IPS DF 6.9 (cell line): ENCODE measurements at regions not wholly inside any gene's neighbourhood (a gene's known extent, or its start where the extent isn't known, plus 50 kb on each side); places are given as distances from the start of the nearest gene placed in this dataset.

Experiments
- DNase-seq: peaks from one replicate; pipeline ENCODE4 v3.0.0-alpha.2; 2013; ENCODE audit warnings: low read depth, low spot score
- H3K27ac ChIP-seq: one replicate; pipeline ENCODE4 v1.5.1; 2013; ENCODE audit warnings: low read length, control low read depth
- H3K27me3 ChIP-seq: 2 replicates; pipeline ENCODE4 v1.6.1; 2013; ENCODE audit warnings: mild to moderate bottlenecking, low read length; ENCODE audit not compliant: control insufficient read depth, insufficient read depth
- H3K36me3 ChIP-seq: 2 replicates; pipeline ENCODE4 v1.6.1; 2013; ENCODE audit warnings: low read length; ENCODE audit not compliant: control insufficient read depth, insufficient read depth
- H3K4me1 ChIP-seq: 2 replicates; pipeline ENCODE4 v1.6.1; 2013; ENCODE audit warnings: low read length; ENCODE audit not compliant: control insufficient read depth, insufficient read depth
- H3K4me3 ChIP-seq: 2 replicates; pipeline ENCODE4 v1.5.1; 2013; ENCODE audit warnings: mild to moderate bottlenecking, low read length
- H3K9me3 ChIP-seq: 2 replicates; pipeline ENCODE4 v1.6.1; 2013; ENCODE audit warnings: low read length, inconsistent platforms; ENCODE audit not compliant: control insufficient read depth, insufficient read depth
- WGBS: extraction: QIAGEN DNeasy Blood & Tissue Kit; methylation state at CpG from one replicate; pipeline ENCODE4 v1.1.7; 2013; ENCODE audit warnings: mixed read lengths, missing lambda C conversion rate; ENCODE audit not compliant: insufficient read length, insufficient coverage; 5-methylcytosine and 5-hydroxymethylcytosine counted together

GRCh38 chr2:176643646-176644045, 374.4 kb downstream of the MTX2 start:
- no peaks in the 10 kb centered on the region for H3K9me3 ChIP-seq
- no peak for DNase-seq
- no peaks in the 10 kb centered on the region for H3K36me3 ChIP-seq
- H3K27me3 ChIP-seq = no peaks in the 10 kb centered on the region; the same call in 1 of the 2 replicates
- WGBS = no CpG with 5 or more reads among the region's 8 CpGs
- no peak overlapping the region for H3K27ac ChIP-seq
- H3K4me1 ChIP-seq = peaks cover 3% of the 10 kb centered on the region; the same call in 1 of the 2 replicates
- no peak overlapping the region for H3K4me3 ChIP-seq

DNA sequence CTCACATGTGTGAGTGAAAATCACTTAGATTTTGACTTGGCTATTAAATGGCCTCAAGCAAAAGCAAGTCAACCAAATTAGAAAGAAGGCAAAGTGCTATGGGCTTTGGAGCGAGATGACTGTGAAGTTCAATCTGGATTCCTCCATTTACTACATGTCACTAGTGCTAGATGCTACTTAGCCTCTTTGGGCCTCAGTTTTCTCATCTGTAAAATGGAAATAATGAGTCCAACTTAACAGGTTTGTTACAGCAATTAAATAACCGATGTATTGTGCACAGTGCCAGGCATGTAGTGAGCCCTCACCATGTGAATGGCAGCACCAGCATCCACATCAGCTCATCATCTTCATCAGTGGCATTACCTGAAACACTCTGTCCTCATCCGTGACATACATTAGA, 376.3 kb downstream of the MTX2 start:
- H3K4me1 ChIP-seq = peaks cover 3% of the 10 kb centered on the region; the same call in 1 of the 2 replicates
- WGBS = no CpG with 5 or more reads among the region's 3 CpGs
- no peak overlapping the region for H3K27ac ChIP-seq
- no peaks in the 10 kb centered on the region; the same call in 1 of the 2 replicates for H3K27me3 ChIP-seq
- DNase-seq = no peak
- no peaks in the 10 kb centered on the region for H3K36me3 ChIP-seq
- H3K9me3 ChIP-seq = no peaks in the 10 kb centered on the region
- H3K4me3 ChIP-seq = no peak overlapping the region

- no peak overlapping the region for H3K27ac ChIP-seq
- peaks cover 3% of the 10 kb centered on the region; the same call in 1 of the 2 replicates for H3K4me1 ChIP-seq
- H3K36me3 ChIP-seq = no peaks in the 10 kb centered on the region
- H3K9me3 ChIP-seq = no peaks in the 10 kb centered on the region
- DNase-seq = no peak
- H3K4me3 ChIP-seq = no peak overlapping the region
- H3K27me3 ChIP-seq = no peaks in the 10 kb centered on the region; the same call in 1 of the 2 replicates
- no CpG with 5 or more reads among the region's 5 CpGs for WGBS
These were observed 376.9 kb downstream of the MTX2 start for GRCh38 chr2:176646033-176646615.

- Histone ChIP-seq H3K9me3 (no peaks in the 10 kb centered on the region), H3K4me1 (peaks cover 3% of the 10 kb centered on the region; the same call in 1 of the 2 replicates), H3K4me3 (no peak overlapping the region), H3K36me3 (no peaks in the 10 kb centered on the region), H3K27ac (no peak overlapping the region), H3K27me3 (no peaks in the 10 kb centered on the region; the same call in 1 of the 2 replicates)
- no CpG with 5 or more reads among the region's 11 CpGs for WGBS
- no peak for DNase-seq
These were observed 378.3 kb downstream of the MTX2 start for GRCh38 chr2:176647325-176648165.

DNA sequence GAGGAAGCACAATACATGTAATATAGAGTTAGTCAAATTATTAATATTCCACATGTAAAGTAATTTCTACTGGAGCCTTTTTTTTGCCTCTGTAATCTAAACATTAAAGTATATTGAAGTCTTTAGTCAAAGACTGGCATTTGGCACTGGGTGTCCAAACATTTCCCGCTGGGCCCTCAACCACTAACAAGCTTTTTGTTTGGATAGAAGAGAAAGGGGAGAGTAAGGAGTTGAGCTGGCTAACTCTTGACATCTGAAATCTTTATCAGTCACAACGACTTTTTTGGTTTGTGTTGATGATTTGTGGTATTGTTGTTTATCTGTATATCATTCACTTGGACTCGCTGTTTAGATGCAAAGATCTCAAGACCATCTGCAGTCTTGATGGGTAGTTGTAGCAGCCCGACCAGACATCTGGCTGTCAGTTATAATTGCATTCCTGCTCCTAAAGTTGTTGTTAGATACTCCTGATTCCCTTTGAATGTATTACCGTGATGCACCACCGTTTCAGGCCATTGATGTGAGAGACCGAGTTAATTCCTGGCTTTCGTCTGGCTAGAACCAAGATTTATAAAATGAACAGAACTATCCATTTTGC, 379.6 kb downstream of the MTX2 start:
- WGBS = no CpG with 5 or more reads among the region's 8 CpGs
- Histone ChIP-seq H3K36me3 (no peaks in the 10 kb centered on the region), H3K27me3 (no peaks in the 10 kb centered on the region; the same call in 1 of the 2 replicates), H3K27ac (no peak overlapping the region), H3K9me3 (no peaks in the 10 kb centered on the region), H3K4me3 (no peak overlapping the region), H3K4me1 (peaks cover 2% of the 10 kb centered on the region; the same call in 1 of the 2 replicates)
- no peak for DNase-seq

DNA sequence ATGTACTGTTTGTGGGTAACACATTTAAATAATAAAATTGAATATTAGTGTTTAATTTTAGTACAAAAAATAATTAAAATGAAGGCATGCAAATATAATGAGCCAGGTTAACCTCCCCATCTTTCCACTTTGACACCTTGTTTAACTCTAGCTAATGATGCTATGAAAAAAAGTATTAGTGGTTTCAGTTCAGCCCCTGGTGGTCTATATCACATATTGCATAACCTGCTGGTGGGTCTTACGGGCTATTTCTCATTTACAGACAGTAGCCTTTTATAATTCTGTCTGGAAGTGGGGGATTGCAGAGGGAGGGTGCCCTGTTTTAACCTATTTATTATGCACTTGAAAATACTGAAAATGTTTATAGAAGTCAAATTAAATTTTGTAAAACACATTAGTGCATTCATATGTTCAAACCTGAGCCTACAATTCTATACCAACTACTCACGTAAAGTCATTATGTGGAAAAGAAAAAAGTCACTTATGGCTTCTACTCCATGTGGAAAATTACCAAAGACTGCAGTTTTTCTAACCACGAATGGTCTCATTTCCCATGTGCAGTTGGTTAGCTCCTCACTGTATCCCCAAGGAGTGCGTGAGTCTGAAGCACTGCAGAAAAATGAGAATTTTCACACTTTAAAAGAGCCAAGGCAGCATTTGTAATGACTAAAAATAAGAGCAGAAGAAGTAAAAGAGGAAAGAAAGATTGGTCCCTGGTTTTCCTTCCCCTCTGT, 381.0 kb downstream of the MTX2 start:
- no peak overlapping the region for H3K27ac ChIP-seq
- H3K4me3 ChIP-seq = no peak overlapping the region
- WGBS = no CpG with 5 or more reads among the region's 4 CpGs
- H3K9me3 ChIP-seq = no peaks in the 10 kb centered on the region
- H3K27me3 ChIP-seq = no peaks in the 10 kb centered on the region; the same call in 1 of the 2 replicates
- no peaks in the 10 kb centered on the region for H3K36me3 ChIP-seq
- DNase-seq = no peak
- peaks cover 2% of the 10 kb centered on the region; the same call in 1 of the 2 replicates for H3K4me1 ChIP-seq

- Histone ChIP-seq H3K9me3 (no peaks in the 10 kb centered on the region), H3K36me3 (no peaks in the 10 kb centered on the region), H3K27me3 (no peaks in the 10 kb centered on the region; the same call in 1 of the 2 replicates), H3K4me1 (no peaks in the 10 kb centered on the region), H3K27ac (no peak overlapping the region), H3K4me3 (no peak overlapping the region)
- WGBS = no CpG with 5 or more reads among the region's 13 CpGs
- no peak for DNase-seq
These were observed 381.8 kb downstream of the MTX2 start for GRCh38 chr2:176650838-176651555.

DNA sequence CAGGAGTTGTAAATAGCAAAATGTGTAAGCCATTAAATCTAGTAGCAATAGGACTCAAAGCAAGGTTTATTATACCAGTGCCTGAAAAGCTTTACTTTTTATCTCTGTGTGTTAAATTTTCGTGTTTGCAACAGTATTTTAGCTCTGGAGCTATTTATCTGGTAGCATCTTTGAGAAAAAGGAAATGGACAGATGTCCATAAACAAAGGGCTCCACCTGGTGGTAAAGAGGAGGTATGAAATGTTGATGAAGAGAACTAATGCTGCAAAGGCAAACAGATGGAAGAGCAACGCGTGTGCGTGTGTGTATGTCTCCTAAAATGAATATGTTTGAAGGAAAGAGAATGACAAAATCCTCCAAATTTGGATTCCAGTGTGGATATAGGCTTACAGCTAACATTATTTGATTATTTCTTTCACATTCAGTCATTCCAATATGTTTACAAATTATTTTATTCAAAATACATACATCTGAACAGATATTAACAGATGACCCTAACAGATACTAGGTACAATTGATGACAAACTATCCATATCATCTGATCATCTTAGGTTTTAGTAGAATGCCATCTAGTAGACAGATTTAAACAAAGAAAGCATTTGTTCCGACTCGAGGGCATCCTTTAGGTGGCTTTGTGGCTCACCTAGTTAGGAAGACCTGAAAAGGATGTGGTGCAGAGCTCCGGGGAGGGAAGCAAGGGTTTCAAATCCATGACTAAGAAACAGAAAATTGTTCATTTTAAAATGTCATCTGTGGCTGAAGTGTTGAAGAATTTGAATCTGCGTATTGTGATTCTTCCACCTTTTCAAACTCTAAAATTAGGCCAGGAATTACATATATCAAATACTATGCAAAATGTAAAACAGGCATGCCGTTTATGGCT, 383.3 kb downstream of the MTX2 start:
- WGBS = no CpG with 5 or more reads among the region's 9 CpGs
- no peak for DNase-seq
- H3K4me3 ChIP-seq = no peak overlapping the region
- H3K9me3 ChIP-seq = no peaks in the 10 kb centered on the region
- H3K27ac ChIP-seq = no peak overlapping the region
- no peaks in the 10 kb centered on the region for H3K36me3 ChIP-seq
- H3K27me3 ChIP-seq = no peaks in the 10 kb centered on the region; the same call in 1 of the 2 replicates
- H3K4me1 ChIP-seq = no peaks in the 10 kb centered on the region
